Body of pancreas (tissue), 4 donors: ENCODE measurements at regions not wholly inside any gene's neighbourhood (a gene's known extent, or its start where the extent isn't known, plus 50 kb on each side); places are given as distances from the start of the nearest gene placed in this dataset.

Experiments used
- CTCF ChIP-seq, 7 experiments: fragments of 450-650 bp in 4 of 7; fragments of 200-600 bp in 3 of 7; sonication (generic) in 3 of 7; IDR thresholded peaks; one replicate each; pipeline ENCODE4 v1.5.1; 2016 to 2019; ENCODE audit warnings: antibody characterized with exemption in 7 of 7
- POLR2A ChIP-seq, 3 donors: fragments of 450-650 bp; IDR thresholded peaks; one replicate each; pipeline ENCODE4 v1.6.1; 2016; ENCODE audit warnings: antibody characterized with exemption in 3 of 3, mild to moderate bottlenecking in 2 of 3

GRCh38 chr5:8386719-8387288 lies 517.9 kb downstream of the MTRR start:
- TF ChIP-seq CTCF (IDR thresholded peaks at IDR 0.05) (no peak), POLR2A (IDR thresholded peaks at IDR 0.05) (no peak)
